Astrocyte (in vitro differentiated cells and primary cell): ENCODE measurements at regions not wholly inside any gene's neighbourhood (a gene's known extent, or its start where the extent isn't known, plus 50 kb on each side); places are given as distances from the start of the nearest gene placed in this dataset.
A peak's percentile ranks its signal among the peaks of the same experiment; 100 is the strongest.

Experiments
- DNase-seq: peaks from one replicate; pipeline ENCODE4 v3.0.0-alpha.2; 2010; ENCODE audit warnings: low read depth
- FAIRE-seq: peaks from 2 replicates; lab custom pipeline; 2011; peaks lifted over from hg19 to GRCh38; lab: Jason Lieb, UNC
- H2AFZ ChIP-seq: 2 replicates; pipeline ENCODE4 v1.6.0; 2012; ENCODE audit warnings: low read depth, low read length, inconsistent platforms
- H3K27ac ChIP-seq: 2 replicates; pipeline ENCODE4 v1.5.1; 2011; ENCODE audit warnings: low read depth, low read length, inconsistent platforms
- H3K27me3 ChIP-seq: 2 replicates; pipeline ENCODE4 v1.6.0; 2011; ENCODE audit warnings: low read length, inconsistent platforms; ENCODE audit not compliant: insufficient read depth
- H3K36me3 ChIP-seq: 2 replicates; pipeline ENCODE4 v1.5.1; 2011; ENCODE audit warnings: low read length, inconsistent platforms; ENCODE audit not compliant: insufficient read depth
- H3K4me1 ChIP-seq: 2 replicates; pipeline ENCODE4 v1.5.1; 2011; ENCODE audit warnings: low read length, inconsistent platforms; ENCODE audit not compliant: insufficient read depth
- H3K4me2 ChIP-seq: 2 replicates; pipeline ENCODE4 v1.6.0; 2012; ENCODE audit warnings: low read length, inconsistent platforms
- H3K4me3 ChIP-seq: 2 replicates; pipeline ENCODE4 v1.5.1; 2011; ENCODE audit warnings: low read depth, mild to moderate bottlenecking, low read length, inconsistent platforms; ENCODE audit not compliant: insufficient read depth
- H3K79me2 ChIP-seq: 2 replicates; pipeline ENCODE4 v1.6.0; 2012; ENCODE audit warnings: mild to moderate bottlenecking, low read length, inconsistent platforms; ENCODE audit not compliant: insufficient read depth
- H3K9ac ChIP-seq: 2 replicates; pipeline ENCODE4 v1.6.0; 2012; ENCODE audit warnings: mild to moderate bottlenecking, low read length, inconsistent platforms
- H3K9me3 ChIP-seq: 2 replicates; pipeline ENCODE4 v1.5.1; 2012; ENCODE audit warnings: low read depth, mild to moderate bottlenecking, low read length, inconsistent platforms; ENCODE audit not compliant: insufficient read depth
- H4K20me1 ChIP-seq: 2 replicates; pipeline ENCODE4 v1.6.0; 2012; ENCODE audit warnings: low read length, inconsistent platforms; ENCODE audit not compliant: insufficient read depth
- H3K27ac Mint-ChIP-seq: one replicate; pipeline ENCODE4 v1.8.0; 2021; ENCODE audit warnings: mild to moderate bottlenecking, mixed read lengths; ENCODE audit not compliant: unreplicated experiment
- H3K27me3 Mint-ChIP-seq: one replicate; pipeline ENCODE4 v1.8.0; 2021; ENCODE audit warnings: low read depth, mixed read lengths; ENCODE audit not compliant: unreplicated experiment
- H3K36me3 Mint-ChIP-seq: one replicate; pipeline ENCODE4 v1.8.0; 2021; ENCODE audit warnings: low read depth, mixed read lengths; ENCODE audit not compliant: unreplicated experiment
- H3K4me1 Mint-ChIP-seq: one replicate; pipeline ENCODE4 v1.8.0; 2021; ENCODE audit warnings: low read depth, mixed read lengths; ENCODE audit not compliant: unreplicated experiment
- H3K4me3 Mint-ChIP-seq: one replicate; pipeline ENCODE4 v1.8.0; 2021; ENCODE audit warnings: mild to moderate bottlenecking, moderate library complexity, mixed read lengths; ENCODE audit not compliant: unreplicated experiment
- H3K9me3 Mint-ChIP-seq: one replicate; pipeline ENCODE4 v1.8.0; 2021; ENCODE audit warnings: mild to moderate bottlenecking, mixed read lengths; ENCODE audit not compliant: unreplicated experiment
- EZH2 ChIP-seq: IDR thresholded peaks from 2 replicates; pipeline ENCODE4 v1.6.1; 2012; ENCODE audit warnings: mild to moderate bottlenecking, low read length, inconsistent platforms; ENCODE audit not compliant: insufficient read depth
- TF ChIP-seq, protein P1 (sequence below): IDR thresholded peaks from 2 replicates; pipeline ENCODE4 v1.5.1; 2011; ENCODE audit warnings: low read depth, mild to moderate bottlenecking, inconsistent platforms, low read length, moderate library complexity; ENCODE audit not compliant: insufficient read depth

DNA sequence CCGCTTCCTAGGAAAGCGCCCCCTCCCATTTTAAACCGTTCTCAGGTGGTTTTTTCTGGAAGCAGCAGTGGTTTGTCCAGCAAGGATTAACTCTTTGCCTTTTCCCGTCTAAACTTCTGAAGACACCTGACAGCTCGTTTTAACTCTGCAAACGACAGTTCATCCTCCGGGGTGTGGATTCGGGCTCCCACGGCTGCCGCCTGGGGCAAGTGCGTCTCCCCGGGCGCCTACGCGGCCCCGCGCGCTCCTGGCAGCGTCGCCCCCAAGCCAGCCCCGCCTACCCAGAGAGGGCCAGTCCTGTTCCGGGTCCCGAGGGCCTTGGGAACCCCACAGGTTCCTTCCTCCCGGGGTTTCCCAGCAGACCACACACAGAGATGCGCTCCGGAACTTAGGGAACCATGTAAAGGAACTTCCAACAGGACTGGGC is 54.4 kb downstream of the PRR18 start:
- no peaks in the 10 kb centered on the region for H3K79me2 ChIP-seq
- H3K27me3 Mint-ChIP-seq, result peaks cover 44% of the 10 kb centered on the region

DNA sequence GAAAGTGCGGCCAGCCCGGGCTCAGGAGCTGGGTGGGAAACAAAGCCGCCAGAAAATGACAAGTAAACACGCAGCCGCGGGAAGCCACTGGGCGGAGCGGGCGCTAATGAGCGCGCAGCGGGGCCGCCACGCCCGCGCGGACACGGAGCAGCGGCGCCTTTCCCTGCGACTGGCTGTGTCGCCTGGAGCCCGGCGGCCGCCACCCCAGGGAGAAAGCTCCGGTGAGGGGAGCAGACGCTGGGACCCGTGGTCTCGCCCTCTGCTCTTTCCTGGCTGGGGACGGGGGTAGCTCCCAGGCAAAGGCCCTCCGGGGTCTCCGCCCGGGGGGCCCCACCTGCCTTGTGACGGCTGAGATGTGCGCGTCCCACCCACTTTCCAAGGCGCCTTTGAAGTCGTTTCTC is 54.9 kb downstream of the PRR18 start:
- peaks cover 41% of the 10 kb centered on the region for H3K27me3 Mint-ChIP-seq
- no peaks in the 10 kb centered on the region for H3K36me3 Mint-ChIP-seq
- Histone ChIP-seq H3K4me1 (no peaks in the 10 kb centered on the region), H3K9me3 (no peaks in the 10 kb centered on the region), H3K4me2 (peak overlapping the region; percentile 78), H2AFZ (peak overlapping the region; percentile 41), H3K27ac (no peak overlapping the region), H4K20me1 (no peaks in the 10 kb centered on the region), H3K27me3 (peaks cover 25% of the 10 kb centered on the region), H3K36me3 (no peaks in the 10 kb centered on the region), H3K9ac (no peak overlapping the region), H3K79me2 (no peaks in the 10 kb centered on the region), H3K4me3 (peak overlapping the region; percentile 10)
- no peak for FAIRE-seq
- no peaks in the 10 kb centered on the region for H3K9me3 Mint-ChIP-seq
- no peak overlapping the region for H3K27ac Mint-ChIP-seq
- H3K4me3 Mint-ChIP-seq, result peak overlapping the region; percentile 60
- no peaks in the 10 kb centered on the region for H3K4me1 Mint-ChIP-seq
- no peak for DNase-seq
- TF ChIP-seq EZH2, result no peak
- TF ChIP-seq, protein P1, sequence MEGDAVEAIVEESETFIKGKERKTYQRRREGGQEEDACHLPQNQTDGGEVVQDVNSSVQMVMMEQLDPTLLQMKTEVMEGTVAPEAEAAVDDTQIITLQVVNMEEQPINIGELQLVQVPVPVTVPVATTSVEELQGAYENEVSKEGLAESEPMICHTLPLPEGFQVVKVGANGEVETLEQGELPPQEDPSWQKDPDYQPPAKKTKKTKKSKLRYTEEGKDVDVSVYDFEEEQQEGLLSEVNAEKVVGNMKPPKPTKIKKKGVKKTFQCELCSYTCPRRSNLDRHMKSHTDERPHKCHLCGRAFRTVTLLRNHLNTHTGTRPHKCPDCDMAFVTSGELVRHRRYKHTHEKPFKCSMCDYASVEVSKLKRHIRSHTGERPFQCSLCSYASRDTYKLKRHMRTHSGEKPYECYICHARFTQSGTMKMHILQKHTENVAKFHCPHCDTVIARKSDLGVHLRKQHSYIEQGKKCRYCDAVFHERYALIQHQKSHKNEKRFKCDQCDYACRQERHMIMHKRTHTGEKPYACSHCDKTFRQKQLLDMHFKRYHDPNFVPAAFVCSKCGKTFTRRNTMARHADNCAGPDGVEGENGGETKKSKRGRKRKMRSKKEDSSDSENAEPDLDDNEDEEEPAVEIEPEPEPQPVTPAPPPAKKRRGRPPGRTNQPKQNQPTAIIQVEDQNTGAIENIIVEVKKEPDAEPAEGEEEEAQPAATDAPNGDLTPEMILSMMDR, result no peak

More for the DNA sequence above, 54.4 kb downstream of the PRR18 start:
- no peak for DNase-seq
- H3K27me3 ChIP-seq, result peaks cover 25% of the 10 kb centered on the region
- H3K27ac ChIP-seq, result no peak overlapping the region
- no peak overlapping the region for H2AFZ ChIP-seq
- H3K9me3 Mint-ChIP-seq, result no peaks in the 10 kb centered on the region
- no peak for FAIRE-seq
- H3K4me1 Mint-ChIP-seq, result no peaks in the 10 kb centered on the region
- H3K4me1 ChIP-seq, result no peaks in the 10 kb centered on the region
- no peaks in the 10 kb centered on the region for H3K36me3 ChIP-seq
- H3K4me3 ChIP-seq, result no peak overlapping the region
- H3K4me2 ChIP-seq, result peak overlapping the region; percentile 78
- no peak overlapping the region for H3K9ac ChIP-seq
- TF ChIP-seq, protein P1, result no peak
- TF ChIP-seq EZH2, result no peak
- H4K20me1 ChIP-seq, result no peaks in the 10 kb centered on the region
- H3K27ac Mint-ChIP-seq, result no peak overlapping the region
- H3K9me3 ChIP-seq, result no peaks in the 10 kb centered on the region
- no peaks in the 10 kb centered on the region for H3K36me3 Mint-ChIP-seq
- H3K4me3 Mint-ChIP-seq, result no peak overlapping the region

DNA sequence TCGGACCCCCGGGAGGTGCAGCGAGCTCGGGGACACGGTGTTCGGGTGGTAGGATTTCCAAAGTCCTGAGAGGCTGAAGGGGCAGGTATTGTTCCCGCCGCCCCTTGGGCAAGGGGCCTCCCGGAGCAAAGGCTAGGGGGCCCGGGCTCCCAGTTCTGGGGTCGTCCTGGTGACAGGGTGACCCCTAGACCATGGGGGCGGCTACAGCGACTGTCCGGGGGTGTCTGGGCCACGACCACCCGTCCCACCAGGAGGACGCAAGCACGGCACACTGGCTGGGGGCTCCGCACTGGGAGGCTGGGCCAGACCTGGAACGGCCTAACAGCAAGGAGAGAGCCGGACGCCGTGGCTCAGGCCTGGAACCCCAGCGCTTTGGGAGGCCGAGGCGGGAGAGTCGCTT is 55.6 kb downstream of the PRR18 start:
- H3K9ac ChIP-seq, result no peak overlapping the region
- H3K4me2 ChIP-seq, result no peak overlapping the region
- H3K4me1 ChIP-seq, result no peaks in the 10 kb centered on the region
- no peak overlapping the region for H2AFZ ChIP-seq
- DNase-seq (no peak), FAIRE-seq (no peak)
- Mint-ChIP-seq H3K4me1 (no peaks in the 10 kb centered on the region), H3K4me3 (no peak overlapping the region), H3K27me3 (peaks cover 36% of the 10 kb centered on the region), H3K36me3 (no peaks in the 10 kb centered on the region), H3K27ac (no peak overlapping the region), H3K9me3 (no peaks in the 10 kb centered on the region)
- H3K4me3 ChIP-seq, result no peak overlapping the region
- no peaks in the 10 kb centered on the region for H3K9me3 ChIP-seq
- no peaks in the 10 kb centered on the region for H3K36me3 ChIP-seq
- H4K20me1 ChIP-seq, result no peaks in the 10 kb centered on the region
- no peak for TF ChIP-seq EZH2
- TF ChIP-seq, protein P1, result no peak
- H3K27me3 ChIP-seq, result peaks cover 25% of the 10 kb centered on the region
- no peaks in the 10 kb centered on the region for H3K79me2 ChIP-seq
- H3K27ac ChIP-seq, result no peak overlapping the region
